ENCODE measurements at regions not wholly inside any gene's neighbourhood (a gene's known extent, or its start where the extent isn't known, plus 50 kb on each side); places are given as distances from the start of the nearest gene placed in this dataset.
A peak's percentile ranks its signal among the peaks of the same experiment; 100 is the strongest.

- H3K9me3 ChIP-seq (ENCODE audit: control insufficient read depth, low read length) = peaks cover 17% of the 10 kb centered on the region
- Mint-ChIP-seq H3K4me1 (peaks cover 19% of the 10 kb centered on the region), H3K9me3 (peaks cover 2% of the 10 kb centered on the region), H3K36me3 (ENCODE audit: low read depth) (no peaks in the 10 kb centered on the region), H3K4me3 (no peak overlapping the region), H3K27ac (no peak overlapping the region), H3K27me3 (ENCODE audit: insufficient read depth) (no peaks in the 10 kb centered on the region)
- no peak for DNase-seq
- H3K36me3 ChIP-seq (ENCODE audit: control insufficient read depth, insufficient read depth, low read length) = peaks cover 4% of the 10 kb centered on the region
- H3K9ac ChIP-seq (ENCODE audit: extremely low read depth, low read length, poor library complexity, severe bottlenecking) = no peak overlapping the region
- H3K4me3 ChIP-seq (ENCODE audit: low read length) = no peak overlapping the region
- TF ChIP-seq, protein P1, sequence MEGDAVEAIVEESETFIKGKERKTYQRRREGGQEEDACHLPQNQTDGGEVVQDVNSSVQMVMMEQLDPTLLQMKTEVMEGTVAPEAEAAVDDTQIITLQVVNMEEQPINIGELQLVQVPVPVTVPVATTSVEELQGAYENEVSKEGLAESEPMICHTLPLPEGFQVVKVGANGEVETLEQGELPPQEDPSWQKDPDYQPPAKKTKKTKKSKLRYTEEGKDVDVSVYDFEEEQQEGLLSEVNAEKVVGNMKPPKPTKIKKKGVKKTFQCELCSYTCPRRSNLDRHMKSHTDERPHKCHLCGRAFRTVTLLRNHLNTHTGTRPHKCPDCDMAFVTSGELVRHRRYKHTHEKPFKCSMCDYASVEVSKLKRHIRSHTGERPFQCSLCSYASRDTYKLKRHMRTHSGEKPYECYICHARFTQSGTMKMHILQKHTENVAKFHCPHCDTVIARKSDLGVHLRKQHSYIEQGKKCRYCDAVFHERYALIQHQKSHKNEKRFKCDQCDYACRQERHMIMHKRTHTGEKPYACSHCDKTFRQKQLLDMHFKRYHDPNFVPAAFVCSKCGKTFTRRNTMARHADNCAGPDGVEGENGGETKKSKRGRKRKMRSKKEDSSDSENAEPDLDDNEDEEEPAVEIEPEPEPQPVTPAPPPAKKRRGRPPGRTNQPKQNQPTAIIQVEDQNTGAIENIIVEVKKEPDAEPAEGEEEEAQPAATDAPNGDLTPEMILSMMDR (conservative IDR thresholded peaks at IDR 0.05) = no peak
- 88 to 98% methylated on average over 1 of the region's 1 CpG for WGBS, 2 experiments (ENCODE audit: insufficient coverage in 1 of 2, insufficient read length in 1 of 2)
- H3K27ac ChIP-seq (ENCODE audit: low read depth, low read length) = peak overlapping the region; percentile 64
- H3K27me3 ChIP-seq (ENCODE audit: control insufficient read depth, insufficient read depth, low read length, poor library complexity, severe bottlenecking) = no peaks in the 10 kb centered on the region
- no peaks in the 10 kb centered on the region for H3K4me1 ChIP-seq (ENCODE audit: control insufficient read depth, insufficient read depth, low read length)
Observed at GRCh38 chr5:152606776-152607364, 201.8 kb upstream of the NMUR2 start.

DNA sequence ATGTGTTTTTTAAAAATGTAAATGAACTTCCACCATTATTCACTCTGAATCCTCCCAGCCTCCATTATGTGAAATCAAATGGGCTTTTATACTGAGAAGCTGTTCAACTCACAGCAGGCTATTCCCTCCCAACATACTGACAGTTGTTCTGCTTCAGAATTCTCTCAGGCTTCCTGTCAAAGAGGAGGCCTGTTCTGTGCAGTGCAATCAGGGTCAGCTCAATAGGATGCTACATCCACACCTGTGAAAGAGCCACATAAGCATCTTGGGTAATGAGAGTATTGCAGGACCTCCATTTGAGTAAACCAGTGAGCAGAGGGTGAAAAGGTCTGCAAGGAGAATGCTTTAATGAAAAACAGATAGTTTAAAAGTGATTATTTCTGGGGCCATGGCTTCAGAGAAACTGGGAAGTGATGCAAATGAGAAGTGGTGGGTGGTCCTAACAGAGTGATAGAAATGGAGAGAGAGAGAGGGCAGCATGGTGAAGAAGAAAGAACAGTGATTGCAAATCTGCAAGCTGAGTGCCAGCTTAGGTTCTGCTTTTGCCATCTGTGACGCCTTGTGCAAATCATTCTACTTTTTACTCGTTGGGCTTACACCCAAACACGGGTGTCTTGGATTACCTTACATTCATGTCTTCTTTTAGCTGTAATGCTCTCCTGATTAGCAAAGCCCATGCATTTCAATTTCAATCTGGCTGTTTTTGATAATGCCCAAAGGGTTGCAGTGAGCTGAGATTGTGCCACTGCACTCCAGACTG is 202.5 kb upstream of the NMUR2 start:
- no peak for DNase-seq
- Histone ChIP-seq H3K27ac (ENCODE audit: low read depth, low read length) (peak overlapping the region; percentile 64), H3K9me3 (ENCODE audit: control insufficient read depth, low read length) (peaks cover 17% of the 10 kb centered on the region), H3K36me3 (ENCODE audit: control insufficient read depth, insufficient read depth, low read length) (peaks cover 4% of the 10 kb centered on the region), H3K9ac (ENCODE audit: extremely low read depth, low read length, poor library complexity, severe bottlenecking) (no peak overlapping the region), H3K27me3 (ENCODE audit: control insufficient read depth, insufficient read depth, low read length, poor library complexity, severe bottlenecking) (no peaks in the 10 kb centered on the region), H3K4me3 (ENCODE audit: low read length) (no peak overlapping the region), H3K4me1 (ENCODE audit: control insufficient read depth, insufficient read depth, low read length) (no peaks in the 10 kb centered on the region)
- no peaks in the 10 kb centered on the region for H3K36me3 Mint-ChIP-seq (ENCODE audit: low read depth)
- 79 to 87% methylated on average over 3 of the region's 3 CpGs for WGBS, 2 experiments (ENCODE audit: insufficient coverage in 1 of 2, insufficient read length in 1 of 2)
- H3K4me1 Mint-ChIP-seq = peaks cover 12% of the 10 kb centered on the region
- no peak overlapping the region for H3K4me3 Mint-ChIP-seq
- TF ChIP-seq, protein P1 (conservative IDR thresholded peaks at IDR 0.05) = no peak
- H3K27me3 Mint-ChIP-seq (ENCODE audit: insufficient read depth) = no peaks in the 10 kb centered on the region
- H3K27ac Mint-ChIP-seq = no peak overlapping the region
- H3K9me3 Mint-ChIP-seq = peaks cover 2% of the 10 kb centered on the region

DNA sequence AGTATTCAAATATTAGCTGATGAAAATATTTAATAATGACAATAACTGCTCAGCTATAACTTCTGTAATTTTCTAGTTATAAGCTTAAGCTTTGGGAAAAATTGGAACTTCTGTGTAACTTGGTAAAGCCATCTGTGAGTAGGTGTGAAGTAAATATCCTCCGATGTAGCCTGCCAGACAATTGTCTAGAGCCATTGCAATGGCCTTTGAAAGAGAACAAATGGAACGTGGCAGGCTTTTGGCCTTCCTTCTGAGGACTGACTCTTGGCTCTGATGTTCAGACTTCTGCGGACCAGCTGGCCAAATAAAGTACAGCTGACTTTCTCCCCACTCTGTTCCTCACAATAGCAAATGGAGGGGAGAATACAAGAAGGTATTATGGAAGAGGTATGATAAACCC is 203.4 kb upstream of the NMUR2 start:
- peaks cover 2% of the 10 kb centered on the region for H3K4me1 ChIP-seq (ENCODE audit: control insufficient read depth, insufficient read depth, low read length)
- H3K27me3 Mint-ChIP-seq (ENCODE audit: insufficient read depth) = no peaks in the 10 kb centered on the region
- H3K9ac ChIP-seq (ENCODE audit: extremely low read depth, low read length, poor library complexity, severe bottlenecking) = no peak overlapping the region
- H3K4me3 Mint-ChIP-seq = no peak overlapping the region
- peaks cover 10% of the 10 kb centered on the region for H3K4me1 Mint-ChIP-seq
- no peaks in the 10 kb centered on the region for H3K36me3 Mint-ChIP-seq (ENCODE audit: low read depth)
- no peak overlapping the region for H3K27ac Mint-ChIP-seq
- no peak for DNase-seq
- H3K9me3 Mint-ChIP-seq = peaks cover 2% of the 10 kb centered on the region
- peaks cover 17% of the 10 kb centered on the region for H3K9me3 ChIP-seq (ENCODE audit: control insufficient read depth, low read length)
- H3K27ac ChIP-seq (ENCODE audit: low read depth, low read length) = no peak overlapping the region
- 92 to 96% methylated on average over 2 to 3 of the region's 3 CpGs for WGBS, 2 experiments (ENCODE audit: insufficient coverage in 1 of 2, insufficient read length in 1 of 2)
- TF ChIP-seq, protein P1 (conservative IDR thresholded peaks at IDR 0.05) = no peak
- H3K36me3 ChIP-seq (ENCODE audit: control insufficient read depth, insufficient read depth, low read length) = peaks cover 4% of the 10 kb centered on the region
- H3K27me3 ChIP-seq (ENCODE audit: control insufficient read depth, insufficient read depth, low read length, poor library complexity, severe bottlenecking) = no peaks in the 10 kb centered on the region
- H3K4me3 ChIP-seq (ENCODE audit: low read length) = no peak overlapping the region

Data from endodermal cell (in vitro differentiated cells).